Activated naive CD4-positive, alpha-beta T cell (primary cell): ENCODE measurements at regions not wholly inside any gene's neighbourhood (a gene's known extent, or its start where the extent isn't known, plus 50 kb on each side); places are given as distances from the start of the nearest gene placed in this dataset.

Source experiments
- DNase-seq, 4 experiments: peaks; one replicate each; lab custom pipeline; 2025; lab: John Stamatoyannopoulos, UW

- no peak for DNase-seq
Observed at GRCh38 chr6:2535506-2535905, 215.2 kb downstream of the MYLK4 start.

GRCh38 chr6:2534406-2535042, 216.2 kb downstream of the MYLK4 start:
- no peak for DNase-seq

- DNase-seq, result no peak
Observed at GRCh38 chr6:2531426-2532215, 219.1 kb downstream of the MYLK4 start.

- DNase-seq, result no peak
Observed at GRCh38 chr6:2529211-2529719, 221.5 kb downstream of the MYLK4 start.

- no peak for DNase-seq
Observed at GRCh38 chr6:2528156-2528555, 222.6 kb downstream of the MYLK4 start.

GRCh38 chr6:2526766-2527165, 224.0 kb downstream of the MYLK4 start:
- no peak for DNase-seq

- no peak for DNase-seq
Observed at GRCh38 chr6:2524090-2524489, 226.6 kb downstream of the MYLK4 start.

- no peak for DNase-seq
Observed at GRCh38 chr6:2523061-2523460, 227.7 kb downstream of the MYLK4 start.

- no peak for DNase-seq
Observed at GRCh38 chr6:2522521-2522920, 228.2 kb downstream of the MYLK4 start.

- no peak for DNase-seq
Observed at GRCh38 chr6:2517855-2518473, 232.8 kb downstream of the MYLK4 start.

GRCh38 chr6:2517401-2517800, 233.3 kb downstream of the MYLK4 start:
- DNase-seq, result no peak

- no peak for DNase-seq
Observed at GRCh38 chr6:2516059-2516458, 234.7 kb downstream of the MYLK4 start.

- no peak for DNase-seq
Observed at GRCh38 chr6:2514965-2515543, 235.7 kb downstream of the MYLK4 start.

GRCh38 chr6:2512802-2513201, 237.9 kb downstream of the MYLK4 start:
- DNase-seq, result no peak

GRCh38 chr6:2510316-2510715, 240.4 kb downstream of the MYLK4 start:
- no peak for DNase-seq

GRCh38 chr6:2509711-2510110, 241.0 kb downstream of the MYLK4 start:
- no peak for DNase-seq

- no peak for DNase-seq
Observed at GRCh38 chr6:2508071-2508470, 242.7 kb downstream of the MYLK4 start.

- no peak for DNase-seq
Observed at GRCh38 chr6:2507521-2508037, 243.1 kb downstream of the MYLK4 start.

- DNase-seq, result no peak
Observed at GRCh38 chr6:2507016-2507415, 243.7 kb downstream of the MYLK4 start.

- DNase-seq, result no peak
Observed at GRCh38 chr6:2505624-2506023, 245.1 kb downstream of the MYLK4 start.

- DNase-seq, result no peak
Observed at GRCh38 chr6:2504495-2505064, 246.1 kb downstream of the MYLK4 start.
